Stimulated activated effector memory CD8-positive, alpha-beta T cell treated with anti-CD3 and anti-CD28 coated beads, Interleukin-12 subunit alpha, Interleukin-12 subunit beta, amount 100 ng/mL, for 72 hours (primary cell): ENCODE measurements at regions not wholly inside any gene's neighbourhood (a gene's known extent, or its start where the extent isn't known, plus 50 kb on each side); places are given as distances from the start of the nearest gene placed in this dataset.

Experiments
- ATAC-seq: fragments of 150-1000 bp; cut with Tn5 transposase; 2 replicates; pipeline ENCODE4 v1.10.0; 2021
- DNase-seq, 2 donors: peaks; one replicate each; pipeline ENCODE4 v3.0.0; 2021 to 2022; ENCODE audit warnings: low spot score in 2 of 2
- H3K27ac Mint-ChIP-seq: one replicate; pipeline ENCODE4 v1.8.0; 2022; ENCODE audit warnings: mild to moderate bottlenecking, mixed read lengths
- H3K36me3 Mint-ChIP-seq: one replicate; pipeline ENCODE4 v1.8.0; 2022; ENCODE audit warnings: mild to moderate bottlenecking, mixed read lengths
- H3K4me1 Mint-ChIP-seq: one replicate; pipeline ENCODE4 v1.8.0; 2022; ENCODE audit warnings: mixed read lengths
- H3K4me3 Mint-ChIP-seq: one replicate; pipeline ENCODE4 v1.8.0; 2022; ENCODE audit warnings: mild to moderate bottlenecking, mixed read lengths
- H3K9me3 Mint-ChIP-seq: one replicate; pipeline ENCODE4 v1.8.0; 2022; ENCODE audit warnings: mixed read lengths

DNA sequence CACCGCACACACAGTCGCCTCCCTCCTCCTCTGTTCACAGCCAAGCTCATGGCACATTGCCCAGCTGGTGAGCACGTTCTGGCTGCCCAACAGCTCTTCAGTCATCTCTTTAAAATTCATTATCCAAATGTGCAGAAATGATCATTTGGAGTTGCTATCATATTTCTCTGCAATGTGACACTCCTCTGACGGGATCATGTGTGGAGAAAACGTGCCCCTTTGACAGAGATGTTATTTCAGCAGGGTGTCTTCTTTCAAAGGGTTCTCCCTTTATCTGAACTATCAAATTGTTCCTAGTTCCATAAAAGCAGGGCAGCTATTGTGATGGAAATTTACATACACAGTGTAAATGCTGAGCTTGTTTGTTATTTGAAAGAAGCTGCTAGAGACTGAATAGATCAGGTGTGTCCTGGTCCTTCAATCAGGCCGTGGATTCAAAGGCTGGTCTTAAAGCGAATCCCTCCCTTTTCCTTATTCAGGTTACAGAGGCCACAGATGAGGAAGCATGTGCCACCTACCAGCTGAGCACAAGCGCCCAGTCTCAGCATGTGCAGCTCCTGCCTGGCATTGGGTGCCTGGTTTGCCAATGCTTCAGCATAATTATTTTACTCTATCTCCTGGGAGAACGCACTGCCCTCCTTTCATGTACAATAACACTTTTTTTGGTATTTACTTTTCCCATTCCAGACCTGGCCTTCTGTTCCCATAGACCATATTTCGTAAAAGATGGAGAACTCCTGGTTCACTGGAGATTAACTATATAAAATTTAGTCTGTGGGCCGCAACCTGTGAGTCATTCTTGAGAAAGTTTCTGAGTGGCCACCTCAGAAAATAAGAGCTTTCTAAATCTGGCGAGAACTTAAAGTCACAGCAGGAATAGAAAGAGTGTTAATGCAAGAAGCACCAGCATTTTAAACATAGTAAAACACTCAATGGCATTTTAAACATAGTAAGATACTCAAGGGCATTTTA, 433.7 kb downstream of the ENC1 start:
- no peak for ATAC-seq
- Mint-ChIP-seq H3K4me1 (peaks cover under 1% of the 10 kb centered on the region), H3K9me3 (no peaks in the 10 kb centered on the region), H3K4me3 (no peak overlapping the region), H3K36me3 (peaks cover 5% of the 10 kb centered on the region), H3K27ac (no peak overlapping the region)
- DNase-seq = no peak

DNA sequence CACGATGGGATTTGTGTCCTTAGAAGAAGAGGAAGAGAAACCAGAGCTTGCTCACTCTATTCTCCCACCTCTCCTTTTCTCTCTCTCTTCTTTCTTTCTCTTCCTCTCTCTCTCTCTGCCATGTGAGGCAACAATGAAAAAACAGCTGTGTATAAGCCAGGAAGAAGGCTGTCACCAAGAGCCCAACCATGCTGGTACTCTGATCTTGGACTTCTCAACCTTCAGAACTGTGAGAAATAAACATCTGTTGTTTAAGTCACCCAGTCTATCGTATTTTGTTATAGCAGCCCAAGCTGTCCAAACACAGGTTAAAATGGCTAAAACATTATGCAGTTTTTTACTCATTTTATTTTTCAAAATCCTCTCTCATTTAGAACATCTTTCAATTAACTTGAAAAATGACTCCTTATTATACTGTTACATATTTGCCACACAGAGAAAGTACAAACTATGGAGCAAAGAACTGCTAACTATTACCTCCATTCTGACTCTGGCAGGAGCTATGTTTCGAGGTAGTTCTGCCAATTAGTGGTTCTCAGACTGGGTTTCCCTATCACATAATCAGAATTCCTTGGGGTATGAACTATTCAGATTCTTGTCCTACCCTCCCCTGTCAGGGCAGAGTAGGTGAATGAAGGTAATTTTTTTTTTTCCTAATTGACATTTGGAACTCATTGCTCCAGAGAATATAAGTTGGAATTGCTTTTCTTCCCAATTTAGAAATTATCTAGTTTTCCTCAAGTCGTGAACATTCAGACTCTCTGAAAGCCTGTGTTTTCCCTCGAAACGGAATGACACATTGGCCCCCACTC, 434.6 kb downstream of the ENC1 start:
- Mint-ChIP-seq H3K4me1 (peaks cover 8% of the 10 kb centered on the region), H3K36me3 (peaks cover 5% of the 10 kb centered on the region), H3K27ac (no peak overlapping the region), H3K4me3 (no peak overlapping the region), H3K9me3 (no peaks in the 10 kb centered on the region)
- no peak for DNase-seq
- ATAC-seq = no peak

- no peak for DNase-seq
- H3K4me3 Mint-ChIP-seq = no peak overlapping the region
- H3K4me1 Mint-ChIP-seq = peaks cover 8% of the 10 kb centered on the region
- peak; percentile 31 for ATAC-seq
- no peak overlapping the region for H3K27ac Mint-ChIP-seq
- peaks cover 5% of the 10 kb centered on the region for H3K36me3 Mint-ChIP-seq
- no peaks in the 10 kb centered on the region for H3K9me3 Mint-ChIP-seq
These were observed 439.0 kb downstream of the ENC1 start for GRCh38 chr5:74201334-74202081.

DNA sequence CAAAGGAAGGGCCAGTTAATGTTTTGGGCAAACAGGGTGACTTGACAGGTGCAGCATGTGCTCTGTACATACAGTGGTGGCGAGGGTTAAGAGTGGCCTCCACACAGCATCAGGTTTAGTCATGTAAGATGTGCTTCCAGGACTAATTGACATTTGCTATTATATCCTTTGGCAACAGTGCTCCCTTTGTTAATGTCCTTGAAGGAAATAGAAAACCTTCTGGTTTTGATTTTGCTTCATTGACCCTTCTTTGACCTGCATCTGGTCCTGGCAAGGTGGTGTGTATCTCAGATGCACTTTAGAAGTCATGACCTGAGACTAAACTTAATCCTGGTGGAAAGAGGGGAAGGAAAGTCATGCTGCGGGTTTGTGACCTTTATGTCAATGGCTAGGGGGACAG, 440.0 kb downstream of the ENC1 start:
- no peak for ATAC-seq
- no peak for DNase-seq
- no peak overlapping the region for H3K4me3 Mint-ChIP-seq
- H3K9me3 Mint-ChIP-seq = no peaks in the 10 kb centered on the region
- peaks cover 5% of the 10 kb centered on the region for H3K36me3 Mint-ChIP-seq
- peaks cover 8% of the 10 kb centered on the region for H3K4me1 Mint-ChIP-seq
- no peak overlapping the region for H3K27ac Mint-ChIP-seq

- Mint-ChIP-seq H3K4me1 (peaks cover 8% of the 10 kb centered on the region), H3K36me3 (peaks cover 5% of the 10 kb centered on the region), H3K9me3 (no peaks in the 10 kb centered on the region), H3K4me3 (no peak overlapping the region), H3K27ac (no peak overlapping the region)
- no peak for DNase-seq
- ATAC-seq = no peak
These were observed 440.9 kb downstream of the ENC1 start for GRCh38 chr5:74199436-74200210.

GRCh38 chr5:74199005-74199404, 441.5 kb downstream of the ENC1 start:
- peaks cover under 1% of the 10 kb centered on the region for H3K36me3 Mint-ChIP-seq
- no peak for DNase-seq
- no peak overlapping the region for H3K27ac Mint-ChIP-seq
- H3K4me3 Mint-ChIP-seq = no peak overlapping the region
- ATAC-seq = peak; percentile 63
- no peaks in the 10 kb centered on the region for H3K9me3 Mint-ChIP-seq
- peaks cover 8% of the 10 kb centered on the region for H3K4me1 Mint-ChIP-seq

DNA sequence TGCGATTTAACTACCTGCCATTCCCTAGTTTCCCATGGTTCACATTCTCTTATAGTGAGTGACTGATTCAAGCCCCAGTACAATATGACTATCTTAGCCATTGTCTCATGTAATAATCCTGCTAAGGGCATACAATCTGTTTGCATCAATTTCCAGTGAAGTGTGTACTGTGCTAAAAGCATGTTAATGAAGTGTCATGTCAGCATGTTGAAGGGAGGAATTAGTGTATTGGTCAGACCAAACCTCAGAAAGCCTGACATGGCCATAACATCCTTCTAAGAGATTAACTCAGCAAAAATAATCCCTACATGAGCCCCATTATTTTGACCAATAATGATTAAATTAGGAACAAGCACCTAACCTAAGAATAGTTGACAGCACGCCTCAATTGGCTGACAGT, 442.4 kb downstream of the ENC1 start:
- Mint-ChIP-seq H3K9me3 (no peaks in the 10 kb centered on the region), H3K36me3 (no peaks in the 10 kb centered on the region), H3K4me1 (peaks cover 8% of the 10 kb centered on the region), H3K27ac (no peak overlapping the region), H3K4me3 (no peak overlapping the region)
- ATAC-seq (no peak), DNase-seq (no peak)

DNA sequence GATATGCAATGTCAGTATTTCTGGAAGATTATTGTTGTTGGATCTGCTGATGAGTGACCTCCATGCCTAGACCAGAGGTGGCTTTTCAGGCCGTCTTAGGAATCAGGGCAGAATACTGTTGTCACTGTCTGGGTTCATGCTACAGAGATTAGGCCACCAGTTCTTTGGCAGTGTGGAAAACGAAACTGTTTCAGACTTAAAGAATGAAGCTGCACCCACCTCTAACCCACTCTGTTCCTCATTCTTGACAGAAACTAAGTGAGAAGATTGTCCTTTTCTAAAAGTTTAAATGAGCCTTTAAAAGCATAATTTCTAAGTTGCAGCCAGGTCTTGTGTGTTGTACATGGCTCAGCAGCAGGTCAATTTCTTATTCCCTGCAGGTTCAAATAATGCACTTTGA, 444.3 kb downstream of the ENC1 start:
- DNase-seq = no peak
- no peak overlapping the region for H3K27ac Mint-ChIP-seq
- H3K36me3 Mint-ChIP-seq = no peaks in the 10 kb centered on the region
- ATAC-seq = no peak
- H3K4me3 Mint-ChIP-seq = no peak overlapping the region
- peaks cover 1% of the 10 kb centered on the region for H3K4me1 Mint-ChIP-seq
- H3K9me3 Mint-ChIP-seq = no peaks in the 10 kb centered on the region

DNA sequence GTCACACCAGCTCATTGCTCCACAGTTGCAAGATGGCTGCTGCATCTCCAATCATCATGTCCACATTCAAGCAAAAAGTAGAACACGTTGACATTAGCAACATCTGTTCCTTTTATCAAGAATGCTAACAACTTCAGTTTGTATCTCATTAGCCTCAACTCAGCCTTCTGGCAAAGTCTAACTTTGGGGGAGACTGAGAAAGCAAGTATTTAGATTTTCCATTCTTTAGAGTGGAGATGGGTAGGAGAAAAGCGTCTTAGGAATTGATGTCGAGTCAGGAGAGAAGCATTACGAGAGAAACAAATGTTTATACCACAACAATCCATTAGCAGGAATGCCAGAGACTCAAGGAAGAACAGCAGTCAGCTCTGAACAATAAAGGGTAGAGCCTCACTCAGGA, 446.3 kb downstream of the ENC1 start:
- no peak overlapping the region for H3K27ac Mint-ChIP-seq
- H3K36me3 Mint-ChIP-seq = no peaks in the 10 kb centered on the region
- DNase-seq (no peak), ATAC-seq (no peak)
- no peaks in the 10 kb centered on the region for H3K4me1 Mint-ChIP-seq
- H3K4me3 Mint-ChIP-seq = no peak overlapping the region
- no peaks in the 10 kb centered on the region for H3K9me3 Mint-ChIP-seq

DNA sequence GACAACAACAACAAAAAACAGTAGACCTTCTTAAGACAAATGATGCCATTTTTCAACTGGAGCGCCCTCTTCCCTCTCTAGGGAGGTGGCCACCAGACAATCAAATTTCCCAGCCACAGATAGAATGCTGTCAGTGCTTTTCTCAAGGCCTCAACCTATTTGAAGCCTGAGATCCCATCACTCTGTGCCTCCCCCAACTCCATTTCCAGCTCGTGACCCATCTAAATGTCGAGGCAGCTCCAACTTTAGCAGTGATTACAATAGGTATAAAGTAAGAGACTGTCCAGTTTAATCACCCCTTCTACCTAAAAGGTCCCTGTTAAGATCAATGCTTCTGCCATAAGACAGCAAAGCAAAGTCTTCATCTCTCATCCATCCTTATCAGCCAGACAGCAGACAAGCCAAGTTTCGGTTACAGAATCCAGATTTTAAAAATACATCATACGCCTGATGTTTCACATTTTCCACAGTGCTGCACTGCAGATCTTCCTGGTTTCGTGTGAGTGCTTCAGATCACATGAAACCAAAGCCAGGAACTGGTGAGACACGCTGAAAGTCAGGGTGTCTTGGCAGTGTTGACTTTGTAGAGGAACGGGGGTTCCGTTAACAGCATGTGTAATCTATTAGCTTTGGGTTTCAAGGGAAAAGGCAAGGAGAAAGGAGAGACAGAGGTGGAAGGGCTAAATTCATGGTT, 447.8 kb downstream of the ENC1 start:
- Mint-ChIP-seq H3K27ac (no peak overlapping the region), H3K36me3 (no peaks in the 10 kb centered on the region), H3K4me1 (no peaks in the 10 kb centered on the region), H3K9me3 (no peaks in the 10 kb centered on the region), H3K4me3 (no peak overlapping the region)
- no peak for ATAC-seq
- no peak for DNase-seq

- no peak overlapping the region for H3K27ac Mint-ChIP-seq
- no peaks in the 10 kb centered on the region for H3K4me1 Mint-ChIP-seq
- DNase-seq (no peak), ATAC-seq (no peak)
- H3K9me3 Mint-ChIP-seq = peaks cover 4% of the 10 kb centered on the region
- no peak overlapping the region for H3K4me3 Mint-ChIP-seq
- H3K36me3 Mint-ChIP-seq = no peaks in the 10 kb centered on the region
These were observed 452.0 kb downstream of the ENC1 start for GRCh38 chr5:74188351-74189105.

GRCh38 chr5:74187757-74188156, 452.8 kb downstream of the ENC1 start:
- Mint-ChIP-seq H3K36me3 (no peaks in the 10 kb centered on the region), H3K4me3 (no peak overlapping the region), H3K27ac (no peak overlapping the region), H3K4me1 (no peaks in the 10 kb centered on the region), H3K9me3 (peaks cover 4% of the 10 kb centered on the region)
- DNase-seq = no peak
- ATAC-seq = no peak

GRCh38 chr5:74186356-74187315, 453.9 kb downstream of the ENC1 start:
- DNase-seq = no peak
- Mint-ChIP-seq H3K27ac (no peak overlapping the region), H3K36me3 (no peaks in the 10 kb centered on the region), H3K4me3 (no peak overlapping the region), H3K9me3 (peaks cover 4% of the 10 kb centered on the region), H3K4me1 (no peaks in the 10 kb centered on the region)
- ATAC-seq = no peak
